ENCODE measurements at regions not wholly inside any gene's neighbourhood (a gene's known extent, or its start where the extent isn't known, plus 50 kb on each side); places are given as distances from the start of the nearest gene placed in this dataset.

- no peak for DNase-seq (ENCODE audit: low read depth)
- no peak for TF ChIP-seq CTCF (IDR thresholded peaks at IDR 0.05; ENCODE audit: insufficient read depth, low read depth, low read length, missing control alignments)
- no peak overlapping the region for H3K4me3 ChIP-seq (ENCODE audit: low read depth, low read length)
Measured at GRCh38 chr6:133773776-133774175, 115.1 kb upstream of the TCF21 start.

- TF ChIP-seq CTCF (IDR thresholded peaks at IDR 0.05; ENCODE audit: insufficient read depth, low read depth, low read length, missing control alignments): no peak
- H3K4me3 ChIP-seq (ENCODE audit: low read depth, low read length): no peak overlapping the region
- DNase-seq (ENCODE audit: low read depth): no peak
Measured at GRCh38 chr6:133774356-133774755, 114.6 kb upstream of the TCF21 start.

- no peak overlapping the region for H3K4me3 ChIP-seq (ENCODE audit: low read depth, low read length)
- no peak for DNase-seq (ENCODE audit: low read depth)
Measured at GRCh38 chr6:133778414-133779130, 110.3 kb upstream of the TCF21 start.

GRCh38 chr6:133779916-133780695, 108.8 kb upstream of the TCF21 start:
- DNase-seq (ENCODE audit: low read depth): no peak
- H3K4me3 ChIP-seq (ENCODE audit: low read depth, low read length): no peak overlapping the region
- TF ChIP-seq CTCF (IDR thresholded peaks at IDR 0.05; ENCODE audit: insufficient read depth, low read depth, low read length, missing control alignments): no peak

More at GRCh38 chr6:133778414-133779130, 110.3 kb upstream of the TCF21 start:
- no peak for TF ChIP-seq CTCF (IDR thresholded peaks at IDR 0.05; ENCODE audit: insufficient read depth, low read depth, low read length, missing control alignments)

GRCh38 chr6:133786016-133786415, 102.9 kb upstream of the TCF21 start:
- no peak for DNase-seq (ENCODE audit: low read depth)
- no peak for TF ChIP-seq CTCF (IDR thresholded peaks at IDR 0.05; ENCODE audit: insufficient read depth, low read depth, low read length, missing control alignments)
- H3K4me3 ChIP-seq (ENCODE audit: low read depth, low read length): no peak overlapping the region

GRCh38 chr6:133787122-133787521, 101.8 kb upstream of the TCF21 start:
- no peak for DNase-seq (ENCODE audit: low read depth)
- TF ChIP-seq CTCF (IDR thresholded peaks at IDR 0.05; ENCODE audit: insufficient read depth, low read depth, low read length, missing control alignments): no peak
- H3K4me3 ChIP-seq (ENCODE audit: low read depth, low read length): no peak overlapping the region

Measured in GM12865 (cell line).